ENCODE measurements at regions not wholly inside any gene's neighbourhood (a gene's known extent, or its start where the extent isn't known, plus 50 kb on each side); places are given as distances from the start of the nearest gene placed in this dataset.

DNA sequence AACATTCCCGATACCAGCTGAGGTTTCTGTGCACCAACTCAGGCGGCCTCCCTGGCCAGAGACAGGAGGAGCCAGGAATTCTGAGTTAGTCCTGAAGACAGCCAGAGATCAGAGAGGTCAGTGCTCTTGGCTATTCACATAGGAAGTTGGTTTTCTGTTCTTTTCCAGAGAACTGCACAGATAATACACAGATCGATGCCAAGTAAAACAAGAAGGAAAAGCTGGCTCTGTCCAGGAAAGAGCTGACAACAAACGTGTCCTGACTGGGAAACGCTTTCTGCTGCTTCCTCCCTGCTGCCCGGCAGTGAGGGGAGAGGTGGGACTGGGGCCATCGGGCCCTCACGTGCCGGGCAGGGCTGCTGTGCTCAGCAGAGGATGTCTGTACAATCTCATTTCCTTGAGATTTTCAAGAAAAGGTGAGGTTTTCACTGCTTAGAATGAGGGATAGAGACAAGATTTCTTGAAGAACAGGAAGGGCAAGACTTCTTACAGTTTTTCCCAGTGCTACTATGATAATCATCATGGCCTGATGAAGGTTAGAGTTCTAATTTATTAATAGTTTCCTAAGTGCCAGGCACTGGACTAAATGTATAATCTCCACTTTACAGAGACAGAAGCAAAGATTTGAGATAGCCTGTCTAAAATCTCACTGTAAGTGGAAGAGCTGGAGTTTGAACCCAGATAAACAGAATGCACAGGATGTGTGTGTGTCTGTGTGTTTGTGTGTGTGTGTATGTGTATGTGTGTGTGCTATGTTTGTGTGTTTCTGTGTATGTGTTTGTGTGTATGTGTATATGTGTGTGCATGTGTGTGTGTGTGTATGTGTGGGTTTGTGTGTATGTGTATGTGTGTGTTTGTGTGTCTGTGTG lies 211.0 kb upstream of the RAB4A start:
- TF ChIP-seq POLR2A (IDR thresholded peaks at IDR 0.05): no peak
- TF ChIP-seq, protein P1, sequence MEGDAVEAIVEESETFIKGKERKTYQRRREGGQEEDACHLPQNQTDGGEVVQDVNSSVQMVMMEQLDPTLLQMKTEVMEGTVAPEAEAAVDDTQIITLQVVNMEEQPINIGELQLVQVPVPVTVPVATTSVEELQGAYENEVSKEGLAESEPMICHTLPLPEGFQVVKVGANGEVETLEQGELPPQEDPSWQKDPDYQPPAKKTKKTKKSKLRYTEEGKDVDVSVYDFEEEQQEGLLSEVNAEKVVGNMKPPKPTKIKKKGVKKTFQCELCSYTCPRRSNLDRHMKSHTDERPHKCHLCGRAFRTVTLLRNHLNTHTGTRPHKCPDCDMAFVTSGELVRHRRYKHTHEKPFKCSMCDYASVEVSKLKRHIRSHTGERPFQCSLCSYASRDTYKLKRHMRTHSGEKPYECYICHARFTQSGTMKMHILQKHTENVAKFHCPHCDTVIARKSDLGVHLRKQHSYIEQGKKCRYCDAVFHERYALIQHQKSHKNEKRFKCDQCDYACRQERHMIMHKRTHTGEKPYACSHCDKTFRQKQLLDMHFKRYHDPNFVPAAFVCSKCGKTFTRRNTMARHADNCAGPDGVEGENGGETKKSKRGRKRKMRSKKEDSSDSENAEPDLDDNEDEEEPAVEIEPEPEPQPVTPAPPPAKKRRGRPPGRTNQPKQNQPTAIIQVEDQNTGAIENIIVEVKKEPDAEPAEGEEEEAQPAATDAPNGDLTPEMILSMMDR (IDR thresholded peaks at IDR 0.05): no peak
